GM19328 (cell line): ENCODE measurements at regions not wholly inside any gene's neighbourhood (a gene's known extent, or its start where the extent isn't known, plus 50 kb on each side); places are given as distances from the start of the nearest gene placed in this dataset.

Source experiments
- ATAC-seq: cut with Tn5 transposase; IDR thresholded peaks from one replicate; pipeline ENCODE4 v1.9.1; 2021; ENCODE audit warnings: mild to moderate bottlenecking, moderate library complexity; ENCODE audit not compliant: unreplicated experiment

GRCh38 chr2:155695505-155695904 lies 637.0 kb downstream of the NR4A2 start:
- no peak for ATAC-seq

GRCh38 chr2:155692856-155693255 lies 639.7 kb downstream of the NR4A2 start:
- ATAC-seq = no peak

- no peak for ATAC-seq
Observed at GRCh38 chr2:155692106-155692505, 640.4 kb downstream of the NR4A2 start.

GRCh38 chr2:155690785-155691184 lies 641.7 kb downstream of the NR4A2 start:
- ATAC-seq = no peak

GRCh38 chr2:155689791-155690190 lies 642.7 kb downstream of the NR4A2 start:
- no peak for ATAC-seq

- no peak for ATAC-seq
Observed at GRCh38 chr2:155687181-155687580, 645.3 kb downstream of the NR4A2 start.

GRCh38 chr2:155679647-155680046 lies 652.9 kb downstream of the NR4A2 start:
- ATAC-seq = no peak

- ATAC-seq = no peak
Observed at GRCh38 chr2:155675920-155676319, 656.6 kb downstream of the NR4A2 start.

GRCh38 chr2:155665704-155666103 lies 666.8 kb downstream of the NR4A2 start:
- ATAC-seq = no peak

- ATAC-seq = no peak
Observed at GRCh38 chr2:155663265-155663664, 669.3 kb downstream of the NR4A2 start.

GRCh38 chr2:155662224-155662623 lies 670.3 kb downstream of the NR4A2 start:
- ATAC-seq = no peak

- no peak for ATAC-seq
Observed at GRCh38 chr2:155653176-155653575, 679.3 kb downstream of the NR4A2 start.

GRCh38 chr2:155651851-155652250 lies 680.7 kb downstream of the NR4A2 start:
- ATAC-seq = no peak

GRCh38 chr2:155645791-155646190 lies 686.7 kb downstream of the NR4A2 start:
- ATAC-seq = no peak

GRCh38 chr2:155643056-155643775 lies 689.3 kb downstream of the NR4A2 start:
- ATAC-seq = no peak

- no peak for ATAC-seq
Observed at GRCh38 chr2:155633887-155634570, 698.5 kb downstream of the NR4A2 start.

- no peak for ATAC-seq
Observed at GRCh38 chr2:155633060-155633839, 699.3 kb downstream of the NR4A2 start.

GRCh38 chr2:155630760-155631159 lies 701.8 kb downstream of the NR4A2 start:
- ATAC-seq = no peak

GRCh38 chr2:155622443-155622842 lies 710.1 kb downstream of the NR4A2 start:
- no peak for ATAC-seq

- ATAC-seq = no peak
Observed at GRCh38 chr2:155600914-155601760, 731.4 kb downstream of the NR4A2 start.

GRCh38 chr2:155600296-155600695 lies 732.2 kb downstream of the NR4A2 start:
- ATAC-seq = no peak
